CD4-positive, alpha-beta T cell (primary cell): ENCODE measurements at regions not wholly inside any gene's neighbourhood (a gene's known extent, or its start where the extent isn't known, plus 50 kb on each side); places are given as distances from the start of the nearest gene placed in this dataset.
"Not testable (repeated sequence)": the region's sequence is repeated elsewhere in the genome, so short reads cannot be mapped to it uniquely, and the experiment has no call there.

ENCODE experiments used
- ATAC-seq: fragments of 200-7000 bp; cut with Tn5 transposase; one replicate; pipeline ENCODE4 v1.10.0; 2022; ENCODE audit warnings: mild to moderate bottlenecking; ENCODE audit not compliant: poor library complexity
- CTCF ChIA-PET: fragments of 350-600 bp; sonication (Branson Sonifier 250); formaldehyde crosslinking; loops from one replicate; lab custom pipeline; 2021; ENCODE audit warnings: antibody characterized with exemption, inconsistent platforms; lab: Charles Lee
- POLR2A ChIA-PET: fragments of 350-600 bp; sonication (Branson Sonifier 250); formaldehyde crosslinking; loops from one replicate; lab custom pipeline; 2021; ENCODE audit warnings: antibody characterized with exemption, inconsistent platforms; lab: Charles Lee
- DNase-seq, 14 experiments: peaks; one replicate each; pipeline ENCODE4 v3.0.0-alpha.2; 2013 to 2020; ENCODE audit warnings: mixed read lengths in 2 of 14
- H3K27ac ChIP-seq, 2 donors: one replicate each; pipeline versions ENCODE4 v1.5.1 to v1.7.0; 2013; ENCODE audit warnings: low read length in 2 of 2, low read depth in 1 of 2, mild to moderate bottlenecking in 1 of 2
- H3K27me3 ChIP-seq, 2 experiments: 1 replicate in 1 of 2; 2 replicates in 1 of 2; pipeline versions ENCODE4 v1.6.1 to v1.7.0; 2013; ENCODE audit warnings: low read length in 2 of 2, control low read depth in 1 of 2, mild to moderate bottlenecking in 1 of 2, moderate library complexity in 1 of 2; ENCODE audit not compliant: insufficient read depth in 2 of 2, control insufficient read depth in 1 of 2
- H3K36me3 ChIP-seq: one replicate; pipeline ENCODE4 v1.6.1; 2013; ENCODE audit warnings: low read length, control low read depth; ENCODE audit not compliant: insufficient read depth
- H3K4me1 ChIP-seq: one replicate; pipeline ENCODE4 v1.6.1; 2013; ENCODE audit warnings: low read length, control low read depth; ENCODE audit not compliant: insufficient read depth
- H3K4me3 ChIP-seq: one replicate; pipeline ENCODE4 v1.5.1; 2013; ENCODE audit warnings: mild to moderate bottlenecking, low read length, moderate library complexity
- H3K9me3 ChIP-seq, 2 experiments: 1 replicate in 1 of 2; 2 replicates in 1 of 2; pipeline versions ENCODE4 v1.6.1 to v1.7.0; 2013; ENCODE audit warnings: low read length in 2 of 2, mild to moderate bottlenecking in 2 of 2, control low read depth in 1 of 2, moderate library complexity in 1 of 2; ENCODE audit not compliant: control insufficient read depth in 1 of 2, insufficient read depth in 1 of 2
- H3K27ac Mint-ChIP-seq: one replicate; pipeline ENCODE4 v1.8.0; 2020; ENCODE audit warnings: mixed read lengths
- H3K27me3 Mint-ChIP-seq: one replicate; pipeline ENCODE4 v1.8.0; 2021; ENCODE audit warnings: mixed read lengths
- H3K36me3 Mint-ChIP-seq: one replicate; pipeline ENCODE4 v1.8.0; 2021; ENCODE audit warnings: low read depth, mixed read lengths
- H3K4me1 Mint-ChIP-seq: one replicate; pipeline ENCODE4 v1.8.0; 2021; ENCODE audit warnings: low read depth, mixed read lengths
- H3K4me3 Mint-ChIP-seq: one replicate; pipeline ENCODE4 v1.8.0; 2020; ENCODE audit warnings: mild to moderate bottlenecking, mixed read lengths
- H3K9me3 Mint-ChIP-seq: one replicate; pipeline ENCODE4 v1.8.0; 2020; ENCODE audit warnings: mixed read lengths
- CTCF ChIP-seq: fragments of 200-600 bp; IDR thresholded peaks from one replicate; pipeline ENCODE4 v1.8.0; 2022; ENCODE audit warnings: antibody characterized with exemption, mild to moderate bottlenecking
- intact Hi-C, 2 experiments: fragments of 100-400 bp; cut with DNase I in 1 of 2; cut with micrococcal nuclease in 1 of 2; formaldehyde crosslinking; loops; one replicate each; pipeline versions ENCODE4 v1.15.1 to v1.9.0; 2023 to 2025; cut with DNase I, micrococcal nuclease

GRCh38 chr14:48614003-48614402 is 938.6 kb upstream of the MDGA2 start:
- CTCF ChIA-PET: no interaction called here
- no peak for ATAC-seq
- Histone ChIP-seq H3K27ac (no peak overlapping the region), H3K27me3 (no peaks in the 10 kb centered on the region), H3K4me3 (no peak overlapping the region), H3K36me3 (no peaks in the 10 kb centered on the region), H3K9me3 (no peaks in the 10 kb centered on the region), H3K4me1 (no peaks in the 10 kb centered on the region)
- POLR2A ChIA-PET: no interaction called here
- Mint-ChIP-seq H3K36me3 (no peaks in the 10 kb centered on the region), H3K27ac (no peak overlapping the region), H3K9me3 (peaks cover 14% of the 10 kb centered on the region), H3K27me3 (no peaks in the 10 kb centered on the region), H3K4me3 (no peak overlapping the region), H3K4me1 (no peaks in the 10 kb centered on the region)
- DNase-seq: no peak
- no peak for TF ChIP-seq CTCF
- intact Hi-C loops: no loop called here

DNA sequence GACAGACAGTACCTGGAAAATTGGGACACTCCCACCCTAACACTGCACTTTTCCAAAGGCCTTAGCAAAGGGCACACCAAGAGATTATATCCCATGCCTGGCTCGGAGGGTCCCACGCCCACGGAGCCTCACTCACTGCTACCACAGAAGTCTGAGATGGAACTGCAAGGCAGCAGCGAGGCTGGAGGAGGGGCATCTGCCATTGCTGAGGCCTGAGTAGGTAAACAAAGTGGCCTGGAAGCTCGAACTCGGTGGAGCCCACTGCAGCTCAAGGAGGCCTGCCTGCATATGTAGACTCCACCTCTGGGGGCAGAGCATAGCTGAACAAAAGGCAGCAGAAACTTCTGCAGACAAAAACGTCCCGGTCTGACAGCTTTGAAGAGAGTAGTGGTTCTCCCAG is 931.6 kb upstream of the MDGA2 start:
- H3K4me3 ChIP-seq, H3K4me3 Mint-ChIP-seq, H3K27ac Mint-ChIP-seq, H3K36me3 ChIP-seq, H3K9me3 ChIP-seq, H3K36me3 Mint-ChIP-seq, ATAC-seq, H3K4me1 Mint-ChIP-seq, DNase-seq, POLR2A ChIA-PET, H3K27me3 Mint-ChIP-seq, H3K27me3 ChIP-seq, H3K27ac ChIP-seq, CTCF ChIA-PET, intact Hi-C loops, H3K4me1 ChIP-seq: not testable (repeated sequence)
- H3K9me3 Mint-ChIP-seq: peaks cover 15% of the 10 kb centered on the region

GRCh38 chr14:48598458-48598857 is 923.1 kb upstream of the MDGA2 start:
- H3K9me3 ChIP-seq: peaks cover 0 to 4% of the 10 kb centered on the region in 2 experiments
- TF ChIP-seq CTCF: no peak
- ATAC-seq: no peak
- no peak overlapping the region for H3K27ac ChIP-seq
- no peaks in the 10 kb centered on the region for H3K36me3 ChIP-seq
- Mint-ChIP-seq H3K4me3 (no peak overlapping the region), H3K4me1 (no peaks in the 10 kb centered on the region), H3K27me3 (no peaks in the 10 kb centered on the region), H3K27ac (no peak overlapping the region), H3K9me3 (peaks cover 2% of the 10 kb centered on the region), H3K36me3 (no peaks in the 10 kb centered on the region)
- intact Hi-C loops: no loop called here
- no peaks in the 10 kb centered on the region for H3K27me3 ChIP-seq
- no peak for DNase-seq
- POLR2A ChIA-PET: no interaction called here
- H3K4me3 ChIP-seq: no peak overlapping the region
- no peaks in the 10 kb centered on the region for H3K4me1 ChIP-seq
- CTCF ChIA-PET: no interaction called here

GRCh38 chr14:48586099-48586498 is 910.7 kb upstream of the MDGA2 start:
- ATAC-seq (no peak), DNase-seq (no peak)
- CTCF ChIA-PET: no interaction called here
- peaks cover 0 to 5% of the 10 kb centered on the region in 2 experiments for H3K9me3 ChIP-seq
- H3K27ac Mint-ChIP-seq: no peak overlapping the region
- no peak for TF ChIP-seq CTCF
- no peaks in the 10 kb centered on the region for H3K27me3 Mint-ChIP-seq
- no peaks in the 10 kb centered on the region for H3K4me1 Mint-ChIP-seq
- H3K27me3 ChIP-seq: no peaks in the 10 kb centered on the region
- no peak overlapping the region for H3K4me3 ChIP-seq
- H3K4me1 ChIP-seq: no peaks in the 10 kb centered on the region
- intact Hi-C loops: no loop called here
- no peak overlapping the region for H3K27ac ChIP-seq
- no peaks in the 10 kb centered on the region for H3K36me3 ChIP-seq
- no peaks in the 10 kb centered on the region for H3K9me3 Mint-ChIP-seq
- H3K36me3 Mint-ChIP-seq: no peaks in the 10 kb centered on the region
- no peak overlapping the region for H3K4me3 Mint-ChIP-seq
- POLR2A ChIA-PET: no interaction called here
